Endothelial cell (in vitro differentiated cells): ENCODE measurements at regions not wholly inside any gene's neighbourhood (a gene's known extent, or its start where the extent isn't known, plus 50 kb on each side); places are given as distances from the start of the nearest gene placed in this dataset.

ENCODE experiments used
- DNase-seq: peaks from one replicate; pipeline ENCODE4 v3.0.0; 2021; ENCODE audit warnings: low spot score
- H3K27ac Mint-ChIP-seq: one replicate; pipeline ENCODE4 v1.8.0; 2021; ENCODE audit warnings: mixed read lengths, inconsistent platforms; ENCODE audit not compliant: unreplicated experiment
- H3K27me3 Mint-ChIP-seq: one replicate; pipeline ENCODE4 v1.8.0; 2021; ENCODE audit warnings: mild to moderate bottlenecking, moderate library complexity, mixed read lengths, inconsistent platforms; ENCODE audit not compliant: unreplicated experiment
- H3K36me3 Mint-ChIP-seq: one replicate; pipeline ENCODE4 v1.8.0; 2021; ENCODE audit warnings: mild to moderate bottlenecking, low read depth, mixed read lengths, inconsistent platforms; ENCODE audit not compliant: unreplicated experiment
- H3K4me1 Mint-ChIP-seq: one replicate; pipeline ENCODE4 v1.8.0; 2021; ENCODE audit warnings: mild to moderate bottlenecking, mixed read lengths, inconsistent platforms; ENCODE audit not compliant: unreplicated experiment
- H3K4me3 Mint-ChIP-seq: one replicate; pipeline ENCODE4 v1.8.0; 2021; ENCODE audit warnings: mild to moderate bottlenecking, mixed read lengths, inconsistent platforms; ENCODE audit not compliant: unreplicated experiment
- H3K9me3 Mint-ChIP-seq: one replicate; pipeline ENCODE4 v1.8.0; 2021; ENCODE audit warnings: mixed read lengths, inconsistent platforms; ENCODE audit not compliant: unreplicated experiment
- CTCF ChIP-seq: fragments of 200-600 bp; sonication (generic); IDR thresholded peaks from one replicate; pipeline ENCODE4 v1.5.0; 2021; ENCODE audit warnings: antibody characterized with exemption; ENCODE audit not compliant: unreplicated experiment

GRCh38 chr15:39340903-39341645 is 239.8 kb upstream of the THBS1 start:
- no peak for DNase-seq
- H3K27ac Mint-ChIP-seq, result no peak overlapping the region
- H3K27me3 Mint-ChIP-seq, result peaks cover 2% of the 10 kb centered on the region
- H3K4me1 Mint-ChIP-seq, result no peaks in the 10 kb centered on the region
- no peak for TF ChIP-seq CTCF
- no peaks in the 10 kb centered on the region for H3K36me3 Mint-ChIP-seq
- no peaks in the 10 kb centered on the region for H3K9me3 Mint-ChIP-seq
- H3K4me3 Mint-ChIP-seq, result no peak overlapping the region

DNA sequence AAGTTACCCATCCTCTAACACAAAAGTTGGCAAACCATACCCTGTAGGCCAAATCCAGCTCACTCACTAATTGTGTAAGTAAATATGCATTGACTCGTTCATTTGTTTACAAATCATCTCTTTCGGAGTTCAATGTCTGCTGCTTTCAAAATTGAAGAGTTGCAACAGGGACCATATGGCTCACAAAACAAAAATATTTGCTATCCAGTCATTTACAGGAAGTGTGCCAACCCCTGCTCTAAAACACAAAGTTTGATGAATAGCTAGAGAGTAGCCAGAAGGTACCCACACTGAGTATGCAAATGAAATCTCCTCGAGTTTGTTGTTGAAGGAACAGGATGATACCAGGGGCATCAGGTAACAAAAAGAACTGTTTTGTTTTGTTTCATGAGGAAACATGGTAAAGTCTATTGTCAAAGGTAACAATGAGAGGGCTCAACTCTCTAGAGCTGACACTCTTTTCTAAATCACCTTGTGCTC is 236.2 kb upstream of the THBS1 start:
- no peaks in the 10 kb centered on the region for H3K4me1 Mint-ChIP-seq
- no peak overlapping the region for H3K4me3 Mint-ChIP-seq
- no peak overlapping the region for H3K27ac Mint-ChIP-seq
- H3K9me3 Mint-ChIP-seq, result no peaks in the 10 kb centered on the region
- no peaks in the 10 kb centered on the region for H3K27me3 Mint-ChIP-seq
- DNase-seq, result no peak
- no peaks in the 10 kb centered on the region for H3K36me3 Mint-ChIP-seq
- no peak for TF ChIP-seq CTCF

DNA sequence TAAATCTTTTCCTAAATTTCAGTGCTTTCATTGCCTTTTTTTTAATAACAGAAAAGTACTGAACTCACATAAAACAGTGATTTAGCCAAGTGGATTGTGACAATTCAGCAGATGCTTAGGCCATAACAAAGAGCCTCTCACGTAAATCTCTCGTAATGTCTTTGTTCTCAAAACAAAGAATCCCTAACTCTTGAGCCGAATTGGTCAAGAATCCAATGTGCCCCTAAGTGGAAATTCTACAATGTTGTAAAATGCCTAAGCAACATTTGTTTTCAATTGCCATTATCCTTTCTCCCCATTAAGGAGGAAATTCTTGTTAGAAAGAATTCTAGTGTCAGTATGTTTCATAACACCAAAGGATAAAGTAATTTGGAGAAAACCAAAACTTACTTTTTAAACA is 235.7 kb upstream of the THBS1 start:
- H3K36me3 Mint-ChIP-seq, result no peaks in the 10 kb centered on the region

GRCh38 chr15:39347453-39347852 is 233.4 kb upstream of the THBS1 start:
- H3K27me3 Mint-ChIP-seq, result peaks cover 4% of the 10 kb centered on the region
- no peak overlapping the region for H3K4me3 Mint-ChIP-seq
- H3K27ac Mint-ChIP-seq, result no peak overlapping the region
- TF ChIP-seq CTCF, result no peak
- no peaks in the 10 kb centered on the region for H3K36me3 Mint-ChIP-seq
- DNase-seq, result no peak
- no peaks in the 10 kb centered on the region for H3K4me1 Mint-ChIP-seq
- H3K9me3 Mint-ChIP-seq, result no peaks in the 10 kb centered on the region

More for the DNA sequence above, 235.7 kb upstream of the THBS1 start:
- DNase-seq, result no peak
- Mint-ChIP-seq H3K4me3 (no peak overlapping the region), H3K27me3 (no peaks in the 10 kb centered on the region), H3K27ac (no peak overlapping the region), H3K9me3 (no peaks in the 10 kb centered on the region), H3K4me1 (no peaks in the 10 kb centered on the region)
- no peak for TF ChIP-seq CTCF

DNA sequence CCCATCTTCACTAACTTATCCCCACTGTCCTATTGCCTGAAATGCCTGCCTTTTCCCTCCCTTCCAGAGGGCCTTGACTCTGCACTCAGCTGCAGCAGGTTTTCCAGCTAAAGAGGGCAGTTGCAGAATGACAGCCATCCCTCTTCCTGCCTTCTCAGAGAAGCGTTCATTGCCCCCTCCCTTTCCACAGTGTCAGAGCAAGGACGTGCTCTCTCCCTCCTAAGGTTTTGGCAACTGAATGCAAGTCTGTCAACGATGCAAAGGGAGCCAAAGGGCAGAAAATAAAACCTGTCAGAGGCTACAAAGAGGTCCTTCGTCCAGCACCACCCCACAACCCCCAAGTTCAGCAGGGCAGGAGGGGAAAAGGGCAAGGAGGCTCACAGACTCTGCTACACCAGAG is 230.1 kb upstream of the THBS1 start:
- Mint-ChIP-seq H3K36me3 (no peaks in the 10 kb centered on the region), H3K27me3 (peaks cover 4% of the 10 kb centered on the region), H3K27ac (no peak overlapping the region), H3K4me1 (no peaks in the 10 kb centered on the region), H3K9me3 (no peaks in the 10 kb centered on the region), H3K4me3 (no peak overlapping the region)
- DNase-seq, result no peak
- TF ChIP-seq CTCF, result no peak
